Activated naive CD8-positive, alpha-beta T cell (primary cell): ENCODE measurements at regions not wholly inside any gene's neighbourhood (a gene's known extent, or its start where the extent isn't known, plus 50 kb on each side); places are given as distances from the start of the nearest gene placed in this dataset.
A peak's percentile ranks its signal among the peaks of the same experiment; 100 is the strongest.

Source experiments
- H3K27ac Mint-ChIP-seq: one replicate; pipeline ENCODE4 v1.8.0; 2021; ENCODE audit warnings: mixed read lengths
- H3K27me3 Mint-ChIP-seq: one replicate; pipeline ENCODE4 v1.8.0; 2021; ENCODE audit warnings: mixed read lengths
- H3K36me3 Mint-ChIP-seq: one replicate; pipeline ENCODE4 v1.8.0; 2021; ENCODE audit warnings: mixed read lengths
- H3K4me1 Mint-ChIP-seq: one replicate; pipeline ENCODE4 v1.8.0; 2021; ENCODE audit warnings: low read depth, mixed read lengths
- H3K4me3 Mint-ChIP-seq: one replicate; pipeline ENCODE4 v1.8.0; 2021; ENCODE audit warnings: mild to moderate bottlenecking, mixed read lengths
- H3K9me3 Mint-ChIP-seq: one replicate; pipeline ENCODE4 v1.8.0; 2021; ENCODE audit warnings: low read depth, mixed read lengths

- no peak overlapping the region for H3K27ac Mint-ChIP-seq
- no peak overlapping the region for H3K4me3 Mint-ChIP-seq
These were observed 50.4 kb upstream of the GGTA1 start for GRCh38 chr9:121550041-121550440.

GRCh38 chr9:121550569-121551512 is 51.2 kb upstream of the GGTA1 start:
- no peaks in the 10 kb centered on the region for H3K9me3 Mint-ChIP-seq
- peaks cover 11% of the 10 kb centered on the region for H3K27me3 Mint-ChIP-seq
- H3K27ac Mint-ChIP-seq = no peak overlapping the region
- H3K4me1 Mint-ChIP-seq = peaks cover 3% of the 10 kb centered on the region
- no peaks in the 10 kb centered on the region for H3K36me3 Mint-ChIP-seq
- H3K4me3 Mint-ChIP-seq = peak overlapping the region; percentile 47

More at GRCh38 chr9:121550041-121550440, 50.4 kb upstream of the GGTA1 start:
- H3K4me1 Mint-ChIP-seq = peaks cover 3% of the 10 kb centered on the region
- H3K36me3 Mint-ChIP-seq = no peaks in the 10 kb centered on the region
- H3K9me3 Mint-ChIP-seq = no peaks in the 10 kb centered on the region
- H3K27me3 Mint-ChIP-seq = peaks cover 11% of the 10 kb centered on the region

- peaks cover 15% of the 10 kb centered on the region for H3K27me3 Mint-ChIP-seq
- peaks cover 3% of the 10 kb centered on the region for H3K4me1 Mint-ChIP-seq
- H3K9me3 Mint-ChIP-seq = no peaks in the 10 kb centered on the region
- H3K4me3 Mint-ChIP-seq = no peak overlapping the region
- H3K27ac Mint-ChIP-seq = no peak overlapping the region
- no peaks in the 10 kb centered on the region for H3K36me3 Mint-ChIP-seq
These were observed 52.5 kb upstream of the GGTA1 start for GRCh38 chr9:121551985-121552753.

GRCh38 chr9:121556082-121556481 is 56.4 kb upstream of the GGTA1 start:
- Mint-ChIP-seq H3K27ac (no peak overlapping the region), H3K27me3 (peaks cover 6% of the 10 kb centered on the region)

GRCh38 chr9:121556580-121556979 is 56.9 kb upstream of the GGTA1 start:
- Mint-ChIP-seq H3K27me3 (peaks cover 4% of the 10 kb centered on the region), H3K4me1 (peaks cover 8% of the 10 kb centered on the region), H3K9me3 (no peaks in the 10 kb centered on the region), H3K36me3 (no peaks in the 10 kb centered on the region), H3K27ac (no peak overlapping the region), H3K4me3 (no peak overlapping the region)

More at GRCh38 chr9:121556082-121556481, 56.4 kb upstream of the GGTA1 start:
- no peak overlapping the region for H3K4me3 Mint-ChIP-seq
- H3K36me3 Mint-ChIP-seq = no peaks in the 10 kb centered on the region
- H3K4me1 Mint-ChIP-seq = peaks cover 10% of the 10 kb centered on the region
- H3K9me3 Mint-ChIP-seq = no peaks in the 10 kb centered on the region

- H3K9me3 Mint-ChIP-seq = no peaks in the 10 kb centered on the region
- H3K36me3 Mint-ChIP-seq = no peaks in the 10 kb centered on the region
- H3K4me1 Mint-ChIP-seq = peaks cover 8% of the 10 kb centered on the region
- no peak overlapping the region for H3K4me3 Mint-ChIP-seq
- H3K27me3 Mint-ChIP-seq = peaks cover 4% of the 10 kb centered on the region
- no peak overlapping the region for H3K27ac Mint-ChIP-seq
These were observed 58.2 kb upstream of the GGTA1 start for GRCh38 chr9:121557581-121558447.

GRCh38 chr9:121558473-121558872 is 58.8 kb upstream of the GGTA1 start:
- H3K27me3 Mint-ChIP-seq = peaks cover 4% of the 10 kb centered on the region
- no peak overlapping the region for H3K4me3 Mint-ChIP-seq
- no peaks in the 10 kb centered on the region for H3K9me3 Mint-ChIP-seq
- no peaks in the 10 kb centered on the region for H3K36me3 Mint-ChIP-seq
- peaks cover 8% of the 10 kb centered on the region for H3K4me1 Mint-ChIP-seq
- H3K27ac Mint-ChIP-seq = no peak overlapping the region

- H3K36me3 Mint-ChIP-seq = no peaks in the 10 kb centered on the region
- H3K4me3 Mint-ChIP-seq = no peak overlapping the region
- H3K27me3 Mint-ChIP-seq = peaks cover 4% of the 10 kb centered on the region
- H3K9me3 Mint-ChIP-seq = no peaks in the 10 kb centered on the region
- no peak overlapping the region for H3K27ac Mint-ChIP-seq
- peaks cover 8% of the 10 kb centered on the region for H3K4me1 Mint-ChIP-seq
These were observed 59.5 kb upstream of the GGTA1 start for GRCh38 chr9:121559183-121559582.

GRCh38 chr9:121560921-121561320 is 61.3 kb upstream of the GGTA1 start:
- Mint-ChIP-seq H3K4me3 (no peak overlapping the region), H3K36me3 (no peaks in the 10 kb centered on the region), H3K27me3 (peaks cover 4% of the 10 kb centered on the region), H3K9me3 (no peaks in the 10 kb centered on the region), H3K27ac (no peak overlapping the region), H3K4me1 (peaks cover 8% of the 10 kb centered on the region)

GRCh38 chr9:121561385-121562222 is 62.0 kb upstream of the GGTA1 start:
- Mint-ChIP-seq H3K9me3 (no peaks in the 10 kb centered on the region), H3K36me3 (no peaks in the 10 kb centered on the region), H3K4me3 (no peak overlapping the region), H3K27me3 (peaks cover 2% of the 10 kb centered on the region), H3K4me1 (peaks cover 8% of the 10 kb centered on the region), H3K27ac (no peak overlapping the region)

GRCh38 chr9:121562301-121562700 is 62.7 kb upstream of the GGTA1 start:
- H3K9me3 Mint-ChIP-seq = no peaks in the 10 kb centered on the region
- no peak overlapping the region for H3K4me3 Mint-ChIP-seq
- no peak overlapping the region for H3K27ac Mint-ChIP-seq
- H3K27me3 Mint-ChIP-seq = no peaks in the 10 kb centered on the region
- peaks cover 8% of the 10 kb centered on the region for H3K4me1 Mint-ChIP-seq
- no peaks in the 10 kb centered on the region for H3K36me3 Mint-ChIP-seq

- Mint-ChIP-seq H3K4me1 (peaks cover 2% of the 10 kb centered on the region), H3K36me3 (no peaks in the 10 kb centered on the region), H3K27me3 (no peaks in the 10 kb centered on the region), H3K4me3 (no peak overlapping the region), H3K27ac (no peak overlapping the region), H3K9me3 (no peaks in the 10 kb centered on the region)
These were observed 63.8 kb upstream of the GGTA1 start for GRCh38 chr9:121563425-121563824.

- no peak overlapping the region for H3K27ac Mint-ChIP-seq
- no peaks in the 10 kb centered on the region for H3K4me1 Mint-ChIP-seq
- no peaks in the 10 kb centered on the region for H3K9me3 Mint-ChIP-seq
- no peaks in the 10 kb centered on the region for H3K27me3 Mint-ChIP-seq
- H3K36me3 Mint-ChIP-seq = no peaks in the 10 kb centered on the region
- no peak overlapping the region for H3K4me3 Mint-ChIP-seq
These were observed 64.3 kb upstream of the GGTA1 start for GRCh38 chr9:121563881-121564460.
